Astrocyte (in vitro differentiated cells and primary cell): ENCODE measurements at regions not wholly inside any gene's neighbourhood (a gene's known extent, or its start where the extent isn't known, plus 50 kb on each side); places are given as distances from the start of the nearest gene placed in this dataset.

Experiments
- EZH2 ChIP-seq: IDR thresholded peaks from 2 replicates; pipeline ENCODE4 v1.6.1; 2012; ENCODE audit warnings: mild to moderate bottlenecking, low read length, inconsistent platforms; ENCODE audit not compliant: insufficient read depth
- TF ChIP-seq, protein P1 (sequence below): IDR thresholded peaks from 2 replicates; pipeline ENCODE4 v1.5.1; 2011; ENCODE audit warnings: low read depth, mild to moderate bottlenecking, inconsistent platforms, low read length, moderate library complexity; ENCODE audit not compliant: insufficient read depth

DNA sequence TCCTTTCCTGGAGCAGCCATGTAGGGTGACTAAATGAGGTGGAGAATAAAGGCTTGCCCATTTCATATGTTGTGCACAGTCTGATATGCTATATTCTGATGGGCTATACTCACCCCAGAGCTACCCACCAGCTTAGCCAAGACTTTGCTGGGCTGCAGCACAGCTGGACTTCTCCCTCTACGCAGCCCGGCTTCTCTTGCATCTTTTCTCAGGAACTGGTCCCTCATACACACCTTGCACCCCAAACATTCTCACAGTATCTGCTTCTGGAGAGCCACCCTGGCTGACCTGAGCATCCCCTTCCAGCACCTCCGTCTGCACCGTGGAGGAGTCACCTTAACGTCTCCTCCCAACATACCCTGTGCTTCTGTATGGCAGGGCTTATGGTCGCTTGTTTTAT, 150.8 kb upstream of the PMEPA1 start:
- TF ChIP-seq, protein P1, sequence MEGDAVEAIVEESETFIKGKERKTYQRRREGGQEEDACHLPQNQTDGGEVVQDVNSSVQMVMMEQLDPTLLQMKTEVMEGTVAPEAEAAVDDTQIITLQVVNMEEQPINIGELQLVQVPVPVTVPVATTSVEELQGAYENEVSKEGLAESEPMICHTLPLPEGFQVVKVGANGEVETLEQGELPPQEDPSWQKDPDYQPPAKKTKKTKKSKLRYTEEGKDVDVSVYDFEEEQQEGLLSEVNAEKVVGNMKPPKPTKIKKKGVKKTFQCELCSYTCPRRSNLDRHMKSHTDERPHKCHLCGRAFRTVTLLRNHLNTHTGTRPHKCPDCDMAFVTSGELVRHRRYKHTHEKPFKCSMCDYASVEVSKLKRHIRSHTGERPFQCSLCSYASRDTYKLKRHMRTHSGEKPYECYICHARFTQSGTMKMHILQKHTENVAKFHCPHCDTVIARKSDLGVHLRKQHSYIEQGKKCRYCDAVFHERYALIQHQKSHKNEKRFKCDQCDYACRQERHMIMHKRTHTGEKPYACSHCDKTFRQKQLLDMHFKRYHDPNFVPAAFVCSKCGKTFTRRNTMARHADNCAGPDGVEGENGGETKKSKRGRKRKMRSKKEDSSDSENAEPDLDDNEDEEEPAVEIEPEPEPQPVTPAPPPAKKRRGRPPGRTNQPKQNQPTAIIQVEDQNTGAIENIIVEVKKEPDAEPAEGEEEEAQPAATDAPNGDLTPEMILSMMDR = no peak
- no peak for TF ChIP-seq EZH2
